Neutrophil (primary cell): ENCODE measurements at regions not wholly inside any gene's neighbourhood (a gene's known extent, or its start where the extent isn't known, plus 50 kb on each side); places are given as distances from the start of the nearest gene placed in this dataset.

Source experiments
- H3K27ac ChIP-seq: fragments of 200-600 bp; sonication (generic); 2 replicates; pipeline ENCODE4 v1.5.1; 2016; ENCODE audit warnings: mild to moderate bottlenecking, moderate library complexity
- H3K27me3 ChIP-seq: fragments of 200-600 bp; sonication (generic); 2 replicates; pipeline ENCODE4 v1.6.0; 2016; ENCODE audit warnings: mild to moderate bottlenecking
- H3K36me3 ChIP-seq: fragments of 200-600 bp; sonication (generic); 2 replicates; pipeline ENCODE4 v1.5.1; 2017
- H3K4me1 ChIP-seq, 2 experiments: fragments of 200-600 bp in 1 of 2; sonication (generic) in 1 of 2; 1 replicate in 1 of 2; 2 replicates in 1 of 2; pipeline versions ENCODE4 v1.5.1 to v1.6.1; 2013 to 2016; ENCODE audit warnings: low read depth in 1 of 2, low read length in 1 of 2, mild to moderate bottlenecking in 1 of 2, moderate library complexity in 1 of 2; ENCODE audit not compliant: control insufficient read depth in 1 of 2, insufficient read depth in 1 of 2
- H3K4me3 ChIP-seq, 2 experiments: fragments of 200-600 bp in 1 of 2; sonication (generic) in 1 of 2; 1 replicate in 1 of 2; 2 replicates in 1 of 2; pipeline ENCODE4 v1.5.1; 2013 to 2016; ENCODE audit warnings: low read depth in 1 of 2, low read length in 1 of 2, mild to moderate bottlenecking in 1 of 2, moderate library complexity in 1 of 2
- H3K9me3 ChIP-seq: fragments of 200-600 bp; sonication (generic); 2 replicates; pipeline ENCODE4 v1.5.1; 2016
- CTCF ChIP-seq: fragments of 200-600 bp; sonication (generic); IDR thresholded peaks from 2 replicates; pipeline ENCODE4 v1.5.1; 2016; ENCODE audit warnings: antibody characterized with exemption

GRCh38 chr3:118593277-118593670 lies 441.4 kb downstream of the IGSF11 start:
- no peak for TF ChIP-seq CTCF

GRCh38 chr3:118597184-118597583 lies 437.5 kb downstream of the IGSF11 start:
- Histone ChIP-seq H3K4me1 (no peaks in the 10 kb centered on the region), H3K9me3 (no peaks in the 10 kb centered on the region), H3K4me3 (no peak overlapping the region), H3K27ac (no peak overlapping the region), H3K27me3 (no peaks in the 10 kb centered on the region), H3K36me3 (no peaks in the 10 kb centered on the region)
- no peak for TF ChIP-seq CTCF

More at GRCh38 chr3:118593277-118593670, 441.4 kb downstream of the IGSF11 start:
- Histone ChIP-seq H3K4me3 (no peak overlapping the region), H3K9me3 (no peaks in the 10 kb centered on the region), H3K27me3 (no peaks in the 10 kb centered on the region), H3K27ac (no peak overlapping the region), H3K4me1 (no peaks in the 10 kb centered on the region), H3K36me3 (no peaks in the 10 kb centered on the region)

GRCh38 chr3:118607915-118608820 lies 426.5 kb downstream of the IGSF11 start:
- Histone ChIP-seq H3K4me3 (no peak overlapping the region), H3K27me3 (no peaks in the 10 kb centered on the region), H3K27ac (no peak overlapping the region), H3K9me3 (no peaks in the 10 kb centered on the region), H3K4me1 (no peaks in the 10 kb centered on the region), H3K36me3 (no peaks in the 10 kb centered on the region)
- TF ChIP-seq CTCF = no peak

GRCh38 chr3:118618247-118619040 lies 416.2 kb downstream of the IGSF11 start:
- Histone ChIP-seq H3K4me3 (no peak overlapping the region), H3K4me1 (no peaks in the 10 kb centered on the region), H3K36me3 (no peaks in the 10 kb centered on the region), H3K9me3 (no peaks in the 10 kb centered on the region), H3K27me3 (no peaks in the 10 kb centered on the region), H3K27ac (no peak overlapping the region)
- TF ChIP-seq CTCF = no peak

- Histone ChIP-seq H3K9me3 (no peaks in the 10 kb centered on the region), H3K27ac (no peak overlapping the region), H3K4me3 (no peak overlapping the region), H3K36me3 (no peaks in the 10 kb centered on the region), H3K4me1 (no peaks in the 10 kb centered on the region), H3K27me3 (no peaks in the 10 kb centered on the region)
- no peak for TF ChIP-seq CTCF
Measured at GRCh38 chr3:118626453-118626852, 408.2 kb downstream of the IGSF11 start.
